H9 (cell line): ENCODE measurements at regions not wholly inside any gene's neighbourhood (a gene's known extent, or its start where the extent isn't known, plus 50 kb on each side); places are given as distances from the start of the nearest gene placed in this dataset.

Source experiments
- DNase-seq: peaks from one replicate; pipeline ENCODE4 v3.0.0-alpha.2; 2017
- H2AFZ ChIP-seq: one replicate; pipeline ENCODE4 v1.6.1; 2013; ENCODE audit warnings: mild to moderate bottlenecking, low read length, control low read depth, moderate library complexity
- H2AK5ac ChIP-seq: 2 replicates; pipeline ENCODE4 v1.6.1; 2013; ENCODE audit warnings: low read length, control low read depth, mixed read lengths; ENCODE audit not compliant: insufficient read length
- H2BK120ac ChIP-seq: one replicate; pipeline ENCODE4 v1.6.1; 2013; ENCODE audit warnings: low read depth, mild to moderate bottlenecking, low read length, control low read depth, inconsistent platforms; ENCODE audit not compliant: poor library complexity, severe bottlenecking
- H2BK12ac ChIP-seq: 2 replicates; pipeline ENCODE4 v1.6.1; 2013; ENCODE audit warnings: low read length, control low read depth, mixed read lengths, low read depth; ENCODE audit not compliant: insufficient read length
- H2BK15ac ChIP-seq: 2 replicates; pipeline ENCODE4 v1.6.1; 2013; ENCODE audit warnings: low read depth, low read length, control low read depth
- H2BK20ac ChIP-seq: one replicate; pipeline ENCODE4 v1.6.1; 2013; ENCODE audit warnings: low read depth, mild to moderate bottlenecking, low read length, control low read depth, inconsistent platforms; ENCODE audit not compliant: poor library complexity, severe bottlenecking
- H2BK5ac ChIP-seq: 2 replicates; pipeline ENCODE4 v1.6.1; 2013; ENCODE audit warnings: low read length, control low read depth, mixed read lengths; ENCODE audit not compliant: insufficient read length
- H3K14ac ChIP-seq: 2 replicates; pipeline ENCODE4 v1.6.1; 2013; ENCODE audit warnings: low read length, control low read depth; ENCODE audit not compliant: insufficient read depth
- H3K18ac ChIP-seq: 2 replicates; pipeline ENCODE4 v1.6.1; 2013; ENCODE audit warnings: low read depth, mild to moderate bottlenecking, mixed read lengths, low read length, control low read depth; ENCODE audit not compliant: insufficient read length
- H3K23ac ChIP-seq: 2 replicates; pipeline ENCODE4 v1.6.1; 2013; ENCODE audit warnings: low read length, control low read depth, mixed read lengths, low read depth; ENCODE audit not compliant: insufficient read length
- H3K23me2 ChIP-seq: 2 replicates; pipeline ENCODE4 v1.6.1; 2013; ENCODE audit warnings: low read depth, mild to moderate bottlenecking, mixed read lengths, low read length, control low read depth; ENCODE audit not compliant: insufficient read length, poor library complexity, severe bottlenecking
- H3K27ac ChIP-seq: 2 replicates; pipeline ENCODE4 v1.5.1; 2013; ENCODE audit warnings: low read length, control low read depth, mixed read lengths, low read depth; ENCODE audit not compliant: insufficient read length
- H3K27me3 ChIP-seq: 2 replicates; pipeline ENCODE4 v1.6.1; 2013; ENCODE audit warnings: low read length, control low read depth, inconsistent platforms; ENCODE audit not compliant: insufficient read depth
- H3K4ac ChIP-seq: 2 replicates; pipeline ENCODE4 v1.6.1; 2013; ENCODE audit warnings: low read depth, mild to moderate bottlenecking, control low read depth, inconsistent platforms, low read length, moderate library complexity
- H3K4me1 ChIP-seq: 2 replicates; pipeline ENCODE4 v1.6.1; 2013; ENCODE audit warnings: low read length, control low read depth, inconsistent platforms; ENCODE audit not compliant: insufficient read depth
- H3K4me2 ChIP-seq: 2 replicates; pipeline ENCODE4 v1.6.1; 2013; ENCODE audit warnings: low read length, control low read depth, mixed read lengths; ENCODE audit not compliant: insufficient read length, insufficient read depth
- H3K56ac ChIP-seq: 2 replicates; pipeline ENCODE4 v1.6.1; 2013; ENCODE audit warnings: low read depth, mild to moderate bottlenecking, mixed read lengths, low read length, control low read depth; ENCODE audit not compliant: insufficient read length
- H3K79me1 ChIP-seq: 2 replicates; pipeline ENCODE4 v1.6.1; 2013; ENCODE audit warnings: low read depth, mild to moderate bottlenecking, moderate library complexity, low read length, control low read depth, inconsistent platforms; ENCODE audit not compliant: insufficient read depth, poor library complexity, severe bottlenecking
- H3K79me2 ChIP-seq: 2 replicates; pipeline ENCODE4 v1.6.1; 2013; ENCODE audit warnings: low read length, control low read depth, inconsistent platforms; ENCODE audit not compliant: insufficient read depth
- H3K9ac ChIP-seq: 2 replicates; pipeline ENCODE4 v1.6.1; 2013; ENCODE audit warnings: low read length, control low read depth, mixed read lengths; ENCODE audit not compliant: insufficient read length; ENCODE audit errors: extremely low read depth
- H3K9me3 ChIP-seq: one replicate; pipeline ENCODE4 v1.6.1; 2013; ENCODE audit warnings: low read depth, low read length, inconsistent platforms; ENCODE audit not compliant: control insufficient read depth
- H3T11ph ChIP-seq: one replicate; pipeline ENCODE4 v1.6.1; 2013; ENCODE audit warnings: mild to moderate bottlenecking, low read length, control low read depth, inconsistent platforms
- H4K20me1 ChIP-seq: one replicate; pipeline ENCODE4 v1.6.1; 2013; ENCODE audit not compliant: control insufficient read depth, insufficient read length, insufficient read depth
- H4K5ac ChIP-seq: 2 replicates; pipeline ENCODE4 v1.6.1; 2013; ENCODE audit warnings: low read depth, mild to moderate bottlenecking, mixed read lengths, low read length, control low read depth; ENCODE audit not compliant: insufficient read length
- H4K8ac ChIP-seq: replicated peaks from 2 replicates; pipeline ENCODE4 v1.6.1; 2013; ENCODE audit warnings: low read length, control low read depth, mixed read lengths, low read depth; ENCODE audit not compliant: insufficient read length
- H4K91ac ChIP-seq: 2 replicates; pipeline ENCODE4 v1.6.1; 2013; ENCODE audit warnings: low read depth, mild to moderate bottlenecking, moderate library complexity, mixed read lengths, low read length, control low read depth; ENCODE audit not compliant: insufficient read length
- H3K27ac Mint-ChIP-seq, 3 experiments: 2 replicates in 2 of 3; 3 replicates in 1 of 3; pipeline ENCODE4 v1.8.0; 2020 to 2021; ENCODE audit warnings: mixed read lengths in 3 of 3, mild to moderate bottlenecking in 1 of 3, moderate library complexity in 1 of 3
- H3K27me3 Mint-ChIP-seq: 2 replicates; pipeline ENCODE4 v1.8.0; 2021; ENCODE audit warnings: low read depth, mild to moderate bottlenecking, moderate library complexity, mixed read lengths
- H3K36me3 Mint-ChIP-seq, 3 experiments: 2 replicates in 2 of 3; 3 replicates in 1 of 3; pipeline ENCODE4 v1.8.0; 2020 to 2021; ENCODE audit warnings: low read depth in 3 of 3, mixed read lengths in 3 of 3; ENCODE audit not compliant: insufficient read depth in 1 of 3
- H3K4me1 Mint-ChIP-seq, 2 experiments: 2 replicates each; pipeline ENCODE4 v1.8.0; 2020; ENCODE audit warnings: mixed read lengths in 2 of 2
- H3K4me3 Mint-ChIP-seq, 2 experiments: 2 replicates in 1 of 2; 3 replicates in 1 of 2; pipeline ENCODE4 v1.8.0; 2020 to 2021; ENCODE audit warnings: mild to moderate bottlenecking in 2 of 2, mixed read lengths in 2 of 2, moderate library complexity in 1 of 2
- H3K9me3 Mint-ChIP-seq, 2 experiments: 2 replicates in 1 of 2; 3 replicates in 1 of 2; pipeline ENCODE4 v1.8.0; 2020; ENCODE audit warnings: mild to moderate bottlenecking in 2 of 2, mixed read lengths in 2 of 2, moderate library complexity in 1 of 2
- WGBS: extraction: QIAGEN DNeasy Blood & Tissue Kit; methylation state at CpG from one replicate; pipeline ENCODE4 v1.1.7; 2013; ENCODE audit warnings: missing lambda C conversion rate, low lambda C conversion rate, mixed read lengths; ENCODE audit not compliant: insufficient read length; ENCODE audit errors: extremely low coverage; 5-methylcytosine and 5-hydroxymethylcytosine counted together
- TF ChIP-seq, protein P1 (sequence below): fragments of 200-600 bp; sonication (generic); conservative IDR thresholded peaks from 3 replicates; pipeline ENCODE4 v1.8.0; 2021; ENCODE audit warnings: antibody characterized with exemption, mild to moderate bottlenecking

DNA sequence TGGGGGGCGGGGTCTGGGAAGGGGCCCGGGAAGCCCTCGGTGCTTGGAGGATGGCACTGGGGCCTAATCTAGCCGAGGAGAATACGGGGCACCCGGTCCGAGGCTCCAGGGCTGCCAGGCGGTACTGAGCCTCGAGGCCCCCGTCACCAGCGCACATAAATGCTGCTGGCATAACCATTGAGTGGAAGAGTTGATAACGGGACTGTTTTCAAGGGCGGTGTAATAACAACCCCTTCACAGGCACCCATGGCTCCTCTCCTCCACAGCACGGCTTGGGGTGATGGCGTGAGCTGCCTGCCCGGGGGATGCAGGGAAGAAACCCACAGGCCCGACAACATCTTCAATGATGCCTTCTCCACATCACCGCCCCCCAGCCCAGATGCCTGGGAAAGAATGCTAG, 130.7 kb downstream of the FAM53A start:
- no peaks in the 10 kb centered on the region; a peak in 1 of 7 replicates for H3K36me3 Mint-ChIP-seq
- DNase-seq: no peak
- H2BK5ac ChIP-seq: no peak overlapping the region
- H3K27ac ChIP-seq: no peak overlapping the region
- TF ChIP-seq, protein P1, sequence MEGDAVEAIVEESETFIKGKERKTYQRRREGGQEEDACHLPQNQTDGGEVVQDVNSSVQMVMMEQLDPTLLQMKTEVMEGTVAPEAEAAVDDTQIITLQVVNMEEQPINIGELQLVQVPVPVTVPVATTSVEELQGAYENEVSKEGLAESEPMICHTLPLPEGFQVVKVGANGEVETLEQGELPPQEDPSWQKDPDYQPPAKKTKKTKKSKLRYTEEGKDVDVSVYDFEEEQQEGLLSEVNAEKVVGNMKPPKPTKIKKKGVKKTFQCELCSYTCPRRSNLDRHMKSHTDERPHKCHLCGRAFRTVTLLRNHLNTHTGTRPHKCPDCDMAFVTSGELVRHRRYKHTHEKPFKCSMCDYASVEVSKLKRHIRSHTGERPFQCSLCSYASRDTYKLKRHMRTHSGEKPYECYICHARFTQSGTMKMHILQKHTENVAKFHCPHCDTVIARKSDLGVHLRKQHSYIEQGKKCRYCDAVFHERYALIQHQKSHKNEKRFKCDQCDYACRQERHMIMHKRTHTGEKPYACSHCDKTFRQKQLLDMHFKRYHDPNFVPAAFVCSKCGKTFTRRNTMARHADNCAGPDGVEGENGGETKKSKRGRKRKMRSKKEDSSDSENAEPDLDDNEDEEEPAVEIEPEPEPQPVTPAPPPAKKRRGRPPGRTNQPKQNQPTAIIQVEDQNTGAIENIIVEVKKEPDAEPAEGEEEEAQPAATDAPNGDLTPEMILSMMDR: no peak
- H3K27ac Mint-ChIP-seq: no peak overlapping the region
- no peak overlapping the region for H3K23ac ChIP-seq
- H4K5ac ChIP-seq: no peak overlapping the region
- no CpG with 5 or more reads among the region's 18 CpGs for WGBS
- peaks cover 2 to 11% of the 10 kb centered on the region in 2 experiments; a peak in 3 of 4 replicates for H3K4me1 Mint-ChIP-seq
- H2AK5ac ChIP-seq: no peak overlapping the region
- no peak overlapping the region for H3K56ac ChIP-seq
- H3K9ac ChIP-seq: no peak overlapping the region
- H3K14ac ChIP-seq: no peak overlapping the region
- H2BK120ac ChIP-seq: no peak overlapping the region
- H3K9me3 ChIP-seq: no peaks in the 10 kb centered on the region
- no peak overlapping the region for H2AFZ ChIP-seq
- no peaks in the 10 kb centered on the region for H3K9me3 Mint-ChIP-seq
- no peak overlapping the region for H3T11ph ChIP-seq
- no peaks in the 10 kb centered on the region for H4K20me1 ChIP-seq
- H4K8ac ChIP-seq: no peak overlapping the region
- H2BK12ac ChIP-seq: no peak overlapping the region
- no peaks in the 10 kb centered on the region for H3K79me2 ChIP-seq
- H2BK15ac ChIP-seq: no peak overlapping the region
- no peaks in the 10 kb centered on the region for H3K79me1 ChIP-seq
- H3K4me2 ChIP-seq: no peak overlapping the region
- H3K4me3 Mint-ChIP-seq: no peak overlapping the region
- no peak overlapping the region for H2BK20ac ChIP-seq
- H3K4ac ChIP-seq: no peak overlapping the region
- no peaks in the 10 kb centered on the region for H3K23me2 ChIP-seq
- no peak overlapping the region for H3K18ac ChIP-seq
- no peak overlapping the region for H4K91ac ChIP-seq
- H3K27me3 Mint-ChIP-seq: peaks cover 11% of the 10 kb centered on the region
- no peaks in the 10 kb centered on the region for H3K4me1 ChIP-seq
- H3K27me3 ChIP-seq: no peaks in the 10 kb centered on the region
